Stimulated activated CD8-positive, alpha-beta memory T cell treated with anti-CD3 and anti-CD28 coated beads, Interleukin-12 subunit alpha, Interleukin-12 subunit beta, amount 100 ng/mL, for 24 hours (primary cell): ENCODE measurements at regions not wholly inside any gene's neighbourhood (a gene's known extent, or its start where the extent isn't known, plus 50 kb on each side); places are given as distances from the start of the nearest gene placed in this dataset.
"Not testable (repeated sequence)": the region's sequence is repeated elsewhere in the genome, so short reads cannot be mapped to it uniquely, and the experiment has no call there.

Source experiments
- DNase-seq: peaks from one replicate; pipeline ENCODE4 v3.0.0-alpha.2; 2020; ENCODE audit errors: extremely low read depth

GRCh38 chr6:4504700-4505099 is 271.5 kb upstream of the CDYL start:
- no peak for DNase-seq

GRCh38 chr6:4503700-4504099 is 272.5 kb upstream of the CDYL start:
- no peak for DNase-seq

- no peak for DNase-seq
Measured at GRCh38 chr6:4496284-4496683, 279.9 kb upstream of the CDYL start.

GRCh38 chr6:4491501-4492260 is 284.5 kb upstream of the CDYL start:
- no peak for DNase-seq

GRCh38 chr6:4489538-4489937 is 286.7 kb upstream of the CDYL start:
- no peak for DNase-seq

- DNase-seq = no peak
Measured at GRCh38 chr6:4488389-4488788, 287.8 kb upstream of the CDYL start.

- DNase-seq = no peak
Measured at GRCh38 chr6:4487538-4487937, 288.7 kb upstream of the CDYL start.

GRCh38 chr6:4486568-4487315 is 289.5 kb upstream of the CDYL start:
- no peak for DNase-seq

GRCh38 chr6:4485735-4486134 is 290.5 kb upstream of the CDYL start:
- DNase-seq = no peak

- DNase-seq = no peak
Measured at GRCh38 chr6:4482461-4482860, 293.7 kb upstream of the CDYL start.

- DNase-seq = no peak
Measured at GRCh38 chr6:4480788-4481735, 295.1 kb upstream of the CDYL start.

- no peak for DNase-seq
Measured at GRCh38 chr6:4478098-4478497, 298.1 kb upstream of the CDYL start.

GRCh38 chr6:4474810-4475209 is 301.4 kb upstream of the CDYL start:
- DNase-seq = no peak

- DNase-seq = no peak
Measured at GRCh38 chr6:4472969-4473642, 303.1 kb upstream of the CDYL start.

GRCh38 chr6:4472222-4472621 is 304.0 kb upstream of the CDYL start:
- no peak for DNase-seq

GRCh38 chr6:4471515-4471914 is 304.7 kb upstream of the CDYL start:
- DNase-seq = not testable (repeated sequence)

GRCh38 chr6:4470698-4471210 is 305.4 kb upstream of the CDYL start:
- no peak for DNase-seq

GRCh38 chr6:4466769-4467480 is 309.3 kb upstream of the CDYL start:
- DNase-seq = no peak

GRCh38 chr6:4466261-4466660 is 309.9 kb upstream of the CDYL start:
- no peak for DNase-seq

- no peak for DNase-seq
Measured at GRCh38 chr6:4464638-4465037, 311.6 kb upstream of the CDYL start.

- DNase-seq = no peak
Measured at GRCh38 chr6:4463236-4463635, 313.0 kb upstream of the CDYL start.
